CD4-positive, alpha-beta T cell (primary cell): ENCODE measurements at regions not wholly inside any gene's neighbourhood (a gene's known extent, or its start where the extent isn't known, plus 50 kb on each side); places are given as distances from the start of the nearest gene placed in this dataset.

Experiments
- ATAC-seq: fragments of 200-7000 bp; cut with Tn5 transposase; one replicate; pipeline ENCODE4 v1.10.0; 2022; ENCODE audit warnings: mild to moderate bottlenecking; ENCODE audit not compliant: poor library complexity
- CTCF ChIA-PET: fragments of 350-600 bp; sonication (Branson Sonifier 250); formaldehyde crosslinking; loops from one replicate; lab custom pipeline; 2021; ENCODE audit warnings: antibody characterized with exemption, inconsistent platforms; lab: Charles Lee
- POLR2A ChIA-PET: fragments of 350-600 bp; sonication (Branson Sonifier 250); formaldehyde crosslinking; loops from one replicate; lab custom pipeline; 2021; ENCODE audit warnings: antibody characterized with exemption, inconsistent platforms; lab: Charles Lee
- DNase-seq, 14 experiments: peaks; one replicate each; pipeline ENCODE4 v3.0.0-alpha.2; 2013 to 2020; ENCODE audit warnings: mixed read lengths in 2 of 14
- H3K27ac ChIP-seq, 2 donors: one replicate each; pipeline versions ENCODE4 v1.5.1 to v1.7.0; 2013; ENCODE audit warnings: low read length in 2 of 2, low read depth in 1 of 2, mild to moderate bottlenecking in 1 of 2
- H3K27me3 ChIP-seq, 2 experiments: 1 replicate in 1 of 2; 2 replicates in 1 of 2; pipeline versions ENCODE4 v1.6.1 to v1.7.0; 2013; ENCODE audit warnings: low read length in 2 of 2, control low read depth in 1 of 2, mild to moderate bottlenecking in 1 of 2, moderate library complexity in 1 of 2; ENCODE audit not compliant: insufficient read depth in 2 of 2, control insufficient read depth in 1 of 2
- H3K36me3 ChIP-seq: one replicate; pipeline ENCODE4 v1.6.1; 2013; ENCODE audit warnings: low read length, control low read depth; ENCODE audit not compliant: insufficient read depth
- H3K4me1 ChIP-seq: one replicate; pipeline ENCODE4 v1.6.1; 2013; ENCODE audit warnings: low read length, control low read depth; ENCODE audit not compliant: insufficient read depth
- H3K4me3 ChIP-seq: one replicate; pipeline ENCODE4 v1.5.1; 2013; ENCODE audit warnings: mild to moderate bottlenecking, low read length, moderate library complexity
- H3K9me3 ChIP-seq, 2 experiments: 1 replicate in 1 of 2; 2 replicates in 1 of 2; pipeline versions ENCODE4 v1.6.1 to v1.7.0; 2013; ENCODE audit warnings: low read length in 2 of 2, mild to moderate bottlenecking in 2 of 2, control low read depth in 1 of 2, moderate library complexity in 1 of 2; ENCODE audit not compliant: control insufficient read depth in 1 of 2, insufficient read depth in 1 of 2
- H3K27ac Mint-ChIP-seq: one replicate; pipeline ENCODE4 v1.8.0; 2020; ENCODE audit warnings: mixed read lengths
- H3K27me3 Mint-ChIP-seq: one replicate; pipeline ENCODE4 v1.8.0; 2021; ENCODE audit warnings: mixed read lengths
- H3K36me3 Mint-ChIP-seq: one replicate; pipeline ENCODE4 v1.8.0; 2021; ENCODE audit warnings: low read depth, mixed read lengths
- H3K4me1 Mint-ChIP-seq: one replicate; pipeline ENCODE4 v1.8.0; 2021; ENCODE audit warnings: low read depth, mixed read lengths
- H3K4me3 Mint-ChIP-seq: one replicate; pipeline ENCODE4 v1.8.0; 2020; ENCODE audit warnings: mild to moderate bottlenecking, mixed read lengths
- H3K9me3 Mint-ChIP-seq: one replicate; pipeline ENCODE4 v1.8.0; 2020; ENCODE audit warnings: mixed read lengths
- intact Hi-C, 2 experiments: fragments of 100-400 bp; cut with DNase I in 1 of 2; cut with micrococcal nuclease in 1 of 2; formaldehyde crosslinking; loops; one replicate each; pipeline versions ENCODE4 v1.15.1 to v1.9.0; 2023 to 2025; cut with DNase I, micrococcal nuclease
- TF ChIP-seq, protein P1 (sequence below): fragments of 200-600 bp; IDR thresholded peaks from one replicate; pipeline ENCODE4 v1.8.0; 2022; ENCODE audit warnings: antibody characterized with exemption, mild to moderate bottlenecking

DNA sequence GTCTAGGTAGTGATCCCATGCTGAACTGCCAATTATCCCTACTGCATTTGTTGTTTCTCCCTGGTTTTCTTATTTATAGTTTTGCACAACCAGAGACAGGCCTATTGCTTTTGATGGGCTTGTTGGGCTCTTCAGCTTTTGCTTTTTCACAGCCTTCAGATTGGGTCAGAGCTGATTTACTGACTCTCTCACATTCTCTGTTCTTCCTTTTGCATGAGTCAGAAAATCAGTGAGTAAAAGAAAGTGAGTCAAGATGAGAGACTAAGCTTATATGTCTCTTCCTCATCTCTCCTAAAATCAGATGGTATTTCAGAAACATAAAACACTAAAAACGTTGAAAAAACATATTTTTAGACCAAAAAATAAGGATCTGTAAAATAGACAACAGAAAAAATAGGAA is 1135.4 kb downstream of the XPNPEP1 start:
- H3K4me1 ChIP-seq: no peaks in the 10 kb centered on the region
- H3K27ac ChIP-seq: no peak overlapping the region
- CTCF ChIA-PET: no interaction called here
- no peak overlapping the region for H3K27ac Mint-ChIP-seq
- no peaks in the 10 kb centered on the region for H3K36me3 ChIP-seq
- no peak for DNase-seq
- no peaks in the 10 kb centered on the region for H3K36me3 Mint-ChIP-seq
- H3K4me3 ChIP-seq: no peak overlapping the region
- peaks cover 17% of the 10 kb centered on the region for H3K9me3 Mint-ChIP-seq
- TF ChIP-seq, protein P1, sequence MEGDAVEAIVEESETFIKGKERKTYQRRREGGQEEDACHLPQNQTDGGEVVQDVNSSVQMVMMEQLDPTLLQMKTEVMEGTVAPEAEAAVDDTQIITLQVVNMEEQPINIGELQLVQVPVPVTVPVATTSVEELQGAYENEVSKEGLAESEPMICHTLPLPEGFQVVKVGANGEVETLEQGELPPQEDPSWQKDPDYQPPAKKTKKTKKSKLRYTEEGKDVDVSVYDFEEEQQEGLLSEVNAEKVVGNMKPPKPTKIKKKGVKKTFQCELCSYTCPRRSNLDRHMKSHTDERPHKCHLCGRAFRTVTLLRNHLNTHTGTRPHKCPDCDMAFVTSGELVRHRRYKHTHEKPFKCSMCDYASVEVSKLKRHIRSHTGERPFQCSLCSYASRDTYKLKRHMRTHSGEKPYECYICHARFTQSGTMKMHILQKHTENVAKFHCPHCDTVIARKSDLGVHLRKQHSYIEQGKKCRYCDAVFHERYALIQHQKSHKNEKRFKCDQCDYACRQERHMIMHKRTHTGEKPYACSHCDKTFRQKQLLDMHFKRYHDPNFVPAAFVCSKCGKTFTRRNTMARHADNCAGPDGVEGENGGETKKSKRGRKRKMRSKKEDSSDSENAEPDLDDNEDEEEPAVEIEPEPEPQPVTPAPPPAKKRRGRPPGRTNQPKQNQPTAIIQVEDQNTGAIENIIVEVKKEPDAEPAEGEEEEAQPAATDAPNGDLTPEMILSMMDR: no peak
- no peaks in the 10 kb centered on the region for H3K27me3 ChIP-seq
- no peaks in the 10 kb centered on the region for H3K27me3 Mint-ChIP-seq
- H3K4me3 Mint-ChIP-seq: no peak overlapping the region
- no peaks in the 10 kb centered on the region for H3K4me1 Mint-ChIP-seq
- POLR2A ChIA-PET: no interaction called here
- peaks cover 3 to 4% of the 10 kb centered on the region in 2 experiments for H3K9me3 ChIP-seq
- no peak for ATAC-seq
- intact Hi-C loops: no loop called here

DNA sequence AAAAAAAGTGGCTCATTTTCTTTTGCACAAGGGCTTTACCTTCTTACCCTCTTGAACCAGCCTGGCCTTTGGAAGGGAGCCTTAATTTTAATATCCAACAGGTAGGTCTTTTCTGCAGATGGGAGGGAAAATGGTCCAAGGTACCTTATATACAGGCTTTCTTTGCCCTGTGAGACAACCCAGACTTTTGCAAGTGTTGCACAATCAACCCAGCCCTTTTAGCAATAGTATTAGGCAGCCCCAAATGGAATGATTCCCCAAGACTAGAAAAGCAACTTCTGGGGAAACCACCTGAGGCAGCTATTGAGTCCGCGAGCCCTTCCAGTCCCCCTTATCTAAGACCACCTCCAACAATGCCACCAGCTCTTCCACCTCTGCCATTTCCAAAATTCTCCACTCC is 1138.3 kb downstream of the XPNPEP1 start:
- Mint-ChIP-seq H3K4me1 (no peaks in the 10 kb centered on the region), H3K4me3 (no peak overlapping the region), H3K9me3 (peaks cover 23% of the 10 kb centered on the region), H3K27ac (no peak overlapping the region), H3K36me3 (no peaks in the 10 kb centered on the region), H3K27me3 (no peaks in the 10 kb centered on the region)
- ChIA-PET CTCF (no interaction called here), POLR2A (no interaction called here)
- no peak overlapping the region for H3K27ac ChIP-seq
- no peaks in the 10 kb centered on the region for H3K4me1 ChIP-seq
- H3K27me3 ChIP-seq: no peaks in the 10 kb centered on the region
- no peak overlapping the region for H3K4me3 ChIP-seq
- DNase-seq (no peak), ATAC-seq (no peak)
- TF ChIP-seq, protein P1: no peak
- no peaks in the 10 kb centered on the region for H3K36me3 ChIP-seq
- intact Hi-C loops: no loop called here
- H3K9me3 ChIP-seq: peaks cover 3 to 4% of the 10 kb centered on the region in 2 experiments

DNA sequence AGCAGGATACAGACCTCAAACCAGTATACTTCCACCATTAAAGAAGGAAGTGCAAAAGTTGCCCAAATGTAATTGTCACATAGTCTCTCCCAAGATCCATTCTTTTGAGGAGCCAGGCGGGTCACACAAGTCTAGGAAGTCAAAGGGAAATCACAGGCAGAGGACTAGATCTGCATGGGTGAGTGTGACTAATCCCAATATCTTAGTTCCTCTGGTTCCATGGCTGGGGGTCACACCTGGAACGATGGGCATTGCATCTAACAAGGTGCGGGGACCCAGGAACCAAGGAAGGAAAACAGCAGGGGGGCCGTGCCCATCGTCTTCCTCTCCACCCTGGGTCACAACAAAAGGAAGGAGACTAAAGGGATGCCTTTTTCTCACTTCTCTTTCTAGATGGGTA is 1138.8 kb downstream of the XPNPEP1 start:
- intact Hi-C loops: no loop called here
- Histone ChIP-seq H3K27ac (no peak overlapping the region), H3K27me3 (no peaks in the 10 kb centered on the region), H3K4me3 (no peak overlapping the region), H3K36me3 (no peaks in the 10 kb centered on the region), H3K9me3 (peaks cover 1 to 3% of the 10 kb centered on the region in 2 experiments), H3K4me1 (no peaks in the 10 kb centered on the region)
- DNase-seq (no peak), ATAC-seq (no peak)
- Mint-ChIP-seq H3K27ac (no peak overlapping the region), H3K27me3 (no peaks in the 10 kb centered on the region), H3K4me1 (no peaks in the 10 kb centered on the region), H3K36me3 (no peaks in the 10 kb centered on the region), H3K4me3 (no peak overlapping the region), H3K9me3 (peaks cover 22% of the 10 kb centered on the region)
- TF ChIP-seq, protein P1: no peak
- POLR2A ChIA-PET: no interaction called here
- CTCF ChIA-PET: no interaction called here
